Urinary bladder (tissue), 4 donors: ENCODE measurements at regions not wholly inside any gene's neighbourhood (a gene's known extent, or its start where the extent isn't known, plus 50 kb on each side); places are given as distances from the start of the nearest gene placed in this dataset. TPM values are rescaled to one million over a fixed set of nuclear protein-coding genes. Genes with fewer than 3 reads are reported as not detected.
"Not testable (repeated sequence)": the region's sequence is repeated elsewhere in the genome, so short reads cannot be mapped to it uniquely, and the experiment has no call there.

Experiments used
- DNase-seq: peaks from one replicate; pipeline ENCODE4 v3.0.0-alpha.2; 2015; ENCODE audit errors: extremely low spot score
- H3K27ac ChIP-seq: one replicate; pipeline ENCODE4 v1.5.1; 2013; ENCODE audit warnings: low read depth, mild to moderate bottlenecking, moderate library complexity
- H3K36me3 ChIP-seq: one replicate; pipeline ENCODE4 v1.6.1; 2013; ENCODE audit warnings: mild to moderate bottlenecking, moderate library complexity; ENCODE audit not compliant: insufficient read depth
- H3K4me1 ChIP-seq: one replicate; pipeline ENCODE4 v1.6.1; 2013; ENCODE audit warnings: mild to moderate bottlenecking, moderate library complexity; ENCODE audit not compliant: insufficient read depth
- H3K4me3 ChIP-seq: one replicate; pipeline ENCODE4 v1.5.1; 2013; ENCODE audit warnings: low read depth, low read length
- WGBS: extraction: QIAGEN DNeasy Blood & Tissue Kit; methylation state at CpG from one replicate; pipeline ENCODE4 v1.1.7; 2013; 5-methylcytosine and 5-hydroxymethylcytosine counted together
- small RNA-seq: library from RNA; depleted of rRNA; stranded (forward); fragments of <200 nt; gene quantifications from one replicate; pipeline ENCODE3, GENCODE V24; 2014
- donor health status: healthy with polysubstance abuse.
- donor health status: healthy.

DNA sequence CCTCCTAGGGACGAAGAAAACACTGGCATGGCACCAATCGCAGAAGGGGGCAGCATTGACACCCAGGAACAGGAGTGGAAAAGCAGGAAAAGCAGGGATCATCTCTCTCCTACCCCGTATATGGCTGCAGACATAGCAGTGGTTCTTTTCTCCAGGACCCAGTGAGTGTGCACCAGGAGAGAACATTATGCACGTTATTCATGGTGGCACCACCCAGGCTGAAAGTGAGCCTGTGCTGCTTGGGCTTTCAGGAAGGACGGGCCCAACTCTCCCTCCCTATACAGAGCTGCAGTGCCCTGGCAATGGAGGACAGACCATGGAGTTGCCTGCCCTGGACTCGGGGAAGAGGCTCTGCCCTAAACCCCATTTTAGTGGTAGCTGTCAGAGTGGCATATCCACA lies 69.0 kb upstream of the FCGR1A start:
- not testable (repeated sequence) for H3K27ac ChIP-seq, H3K36me3 ChIP-seq, H3K4me3 ChIP-seq, H3K4me1 ChIP-seq, DNase-seq
- 44% methylated on average over 2 of the region's 6 CpGs for WGBS

GRCh38 chr1:149713952-149714351 lies 68.5 kb upstream of the FCGR1A start:
- not testable (repeated sequence) for H3K36me3 ChIP-seq, H3K27ac ChIP-seq, DNase-seq, H3K4me3 ChIP-seq, H3K4me1 ChIP-seq
- 27% methylated on average over 1 of the region's 4 CpGs for WGBS

- no CpG with 5 or more reads among the region's 3 CpGs for WGBS
- H3K4me1 ChIP-seq, result not testable (repeated sequence)
Observed at GRCh38 chr1:149724618-149725302, 57.7 kb upstream of the FCGR1A start.

DNA sequence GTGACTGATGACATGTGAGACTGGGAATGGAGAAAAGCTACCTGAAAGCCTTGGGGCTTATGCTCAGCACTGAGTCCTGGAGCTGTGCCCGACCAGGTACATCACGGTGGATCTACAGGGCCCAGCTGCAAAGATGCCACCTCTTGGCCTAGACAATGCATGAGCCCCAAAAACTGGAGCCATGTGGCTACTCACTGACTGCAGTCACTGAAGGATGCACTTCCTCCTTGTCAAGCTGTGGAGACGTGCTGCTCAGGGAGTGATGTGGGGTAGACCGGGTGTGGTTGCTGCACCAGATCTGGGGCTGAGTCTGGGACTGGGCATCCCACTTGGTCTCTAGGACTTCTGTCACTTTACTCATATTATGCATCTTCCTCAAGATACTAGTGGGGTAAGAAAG lies 55.8 kb upstream of the FCGR1A start:
- not testable (repeated sequence) for DNase-seq, H3K36me3 ChIP-seq, H3K27ac ChIP-seq, H3K4me1 ChIP-seq, H3K4me3 ChIP-seq
- WGBS, result 88% methylated on average over 4 of the region's 4 CpGs

More at GRCh38 chr1:149724618-149725302, 57.7 kb upstream of the FCGR1A start:
- H3K27ac ChIP-seq, H3K4me3 ChIP-seq, DNase-seq, H3K36me3 ChIP-seq: not testable (repeated sequence)

- H3K36me3 ChIP-seq, DNase-seq, H3K27ac ChIP-seq, H3K4me1 ChIP-seq, H3K4me3 ChIP-seq: not testable (repeated sequence)
- WGBS, result no CpG with 5 or more reads among the region's 3 CpGs
Observed at GRCh38 chr1:149728598-149728997, 53.9 kb upstream of the FCGR1A start.

Small RNA genes lying in the stretch of these regions (small RNA-seq; reads per million reads assigned to genes)
- gene RF00003, result 0.50 reads per million, percentile 47 among the genes with 10 or more reads in this experiment
- gene RNU1-68P, result not detected
